ENCODE measurements at regions not wholly inside any gene's neighbourhood (a gene's known extent, or its start where the extent isn't known, plus 50 kb on each side); places are given as distances from the start of the nearest gene placed in this dataset.

GRCh38 chr20:61166324-61166723 lies 85.7 kb upstream of the CDH4 start:
- no peak for TF ChIP-seq CTCF (IDR thresholded peaks at IDR 0.05; ENCODE audit: insufficient read depth, low read depth, low read length)
- TF ChIP-seq EZH2 (IDR thresholded peaks at IDR 0.05; ENCODE audit: insufficient read depth, low read length): no peak

All from astrocyte (in vitro differentiated cells and primary cell).